Caco-2 (cell line): ENCODE measurements at regions not wholly inside any gene's neighbourhood (a gene's known extent, or its start where the extent isn't known, plus 50 kb on each side); places are given as distances from the start of the nearest gene placed in this dataset.

ENCODE experiments used
- BruUV-seq: library from RNA; stranded (reverse); fragments of 400-500 nt; replicated peaks from 2 replicates; lab custom pipeline; 2021; lab: Mats Ljungman, UMichigan
- CTCF ChIA-PET: fragments of 300-600 bp; sonication (Branson Sonifier 250); formaldehyde crosslinking; loops from one replicate; lab custom pipeline; 2022; ENCODE audit warnings: antibody characterized with exemption; lab: Charles Lee
- POLR2A ChIA-PET: fragments of 300-600 bp; sonication (Branson Sonifier 250); formaldehyde crosslinking; loops from one replicate; lab custom pipeline; 2022; ENCODE audit warnings: antibody characterized with exemption; lab: Charles Lee
- DNase-seq, 2 experiments: peaks; one replicate each; pipeline versions ENCODE4 v3.0.0 to v3.0.0-alpha.2; 2020 to 2022
- H3K27me3 ChIP-seq: replicated peaks from 2 replicates; pipeline ENCODE4 v1.6.0; 2011; ENCODE audit warnings: low read length; ENCODE audit not compliant: control insufficient read depth, insufficient read depth
- H3K36me3 ChIP-seq: 2 replicates; pipeline ENCODE4 v1.5.1; 2011; ENCODE audit warnings: low read length; ENCODE audit not compliant: control insufficient read depth, insufficient read depth
- H3K4me1 ChIP-seq: fragments of 250-450 bp; sonication (Bioruptor Pico); 2 replicates; pipeline ENCODE4 v1.5.1; 2020; ENCODE audit warnings: mild to moderate bottlenecking
- H3K4me3 ChIP-seq: 2 replicates; pipeline ENCODE4 v1.5.1; 2011; ENCODE audit warnings: low read depth, mild to moderate bottlenecking, control low read depth, low read length
- H3K9me3 ChIP-seq: fragments of 250-450 bp; sonication (Bioruptor Pico); 2 replicates; pipeline ENCODE4 v1.5.1; 2020; ENCODE audit warnings: mild to moderate bottlenecking, moderate library complexity
- H3K27ac Mint-ChIP-seq: one replicate; pipeline ENCODE4 v1.8.0; 2022; ENCODE audit warnings: mixed read lengths; ENCODE audit not compliant: unreplicated experiment
- H3K27me3 Mint-ChIP-seq: one replicate; pipeline ENCODE4 v1.8.0; 2022; ENCODE audit warnings: mixed read lengths; ENCODE audit not compliant: insufficient read depth, unreplicated experiment
- H3K36me3 Mint-ChIP-seq: one replicate; pipeline ENCODE4 v1.8.0; 2022; ENCODE audit warnings: mild to moderate bottlenecking, mixed read lengths; ENCODE audit not compliant: insufficient read depth, unreplicated experiment
- H3K4me1 Mint-ChIP-seq: one replicate; pipeline ENCODE4 v1.8.0; 2022; ENCODE audit warnings: low read depth, mixed read lengths; ENCODE audit not compliant: unreplicated experiment
- H3K4me3 Mint-ChIP-seq: one replicate; pipeline ENCODE4 v1.8.0; 2022; ENCODE audit warnings: mild to moderate bottlenecking, moderate library complexity, mixed read lengths; ENCODE audit not compliant: unreplicated experiment
- H3K9me3 Mint-ChIP-seq: one replicate; pipeline ENCODE4 v1.8.0; 2022; ENCODE audit warnings: mixed read lengths; ENCODE audit not compliant: unreplicated experiment
- intact Hi-C: fragments of 100-400 bp; cut with micrococcal nuclease; formaldehyde crosslinking; loops from one replicate; pipeline ENCODE4 v1.10.0; 2022; ENCODE audit not compliant: unreplicated experiment
- TF ChIP-seq, protein P1 (sequence below), 2 experiments: fragments of 200-600 bp in 1 of 2; IDR thresholded peaks; 1 replicate in 1 of 2; 2 replicates in 1 of 2; pipeline versions ENCODE4 v1.5.1 to v1.8.0; 2011 to 2022; ENCODE audit warnings: antibody characterized with exemption in 1 of 2, control low read depth in 1 of 2, inconsistent platforms in 1 of 2, low read depth in 1 of 2, low read length in 1 of 2, mild to moderate bottlenecking in 1 of 2, moderate library complexity in 1 of 2; ENCODE audit not compliant: insufficient read depth in 1 of 2, severe bottlenecking in 1 of 2, unreplicated experiment in 1 of 2

DNA sequence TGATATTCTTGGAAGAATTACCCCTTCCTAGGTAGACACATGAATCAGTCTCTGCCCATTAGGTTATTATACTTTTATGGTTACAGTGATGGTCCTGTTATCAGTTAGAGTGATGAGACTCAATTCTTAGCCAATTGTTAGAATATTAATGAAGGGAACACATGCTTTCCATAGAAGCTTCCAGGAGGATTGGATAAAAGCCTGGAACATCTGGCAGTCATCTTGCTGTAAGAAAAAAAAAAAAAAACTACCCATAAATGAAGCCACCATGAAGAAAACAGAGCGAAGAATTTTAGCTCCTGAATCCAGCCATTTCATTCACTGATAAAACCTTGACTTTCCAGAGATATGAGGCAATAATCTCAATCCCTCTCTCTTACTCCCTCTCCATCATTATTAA lies 262.5 kb upstream of the GRIN3A start:
- POLR2A ChIA-PET: no interaction called here
- no peaks in the 10 kb centered on the region for H3K9me3 ChIP-seq
- H3K4me1 Mint-ChIP-seq: no peaks in the 10 kb centered on the region
- H3K4me3 ChIP-seq: no peak overlapping the region
- H3K27me3 Mint-ChIP-seq: no peaks in the 10 kb centered on the region
- H3K4me1 ChIP-seq: no peaks in the 10 kb centered on the region
- no peaks in the 10 kb centered on the region for H3K36me3 Mint-ChIP-seq
- no peaks in the 10 kb centered on the region for H3K9me3 Mint-ChIP-seq
- DNase-seq: no peak
- TF ChIP-seq, protein P1, sequence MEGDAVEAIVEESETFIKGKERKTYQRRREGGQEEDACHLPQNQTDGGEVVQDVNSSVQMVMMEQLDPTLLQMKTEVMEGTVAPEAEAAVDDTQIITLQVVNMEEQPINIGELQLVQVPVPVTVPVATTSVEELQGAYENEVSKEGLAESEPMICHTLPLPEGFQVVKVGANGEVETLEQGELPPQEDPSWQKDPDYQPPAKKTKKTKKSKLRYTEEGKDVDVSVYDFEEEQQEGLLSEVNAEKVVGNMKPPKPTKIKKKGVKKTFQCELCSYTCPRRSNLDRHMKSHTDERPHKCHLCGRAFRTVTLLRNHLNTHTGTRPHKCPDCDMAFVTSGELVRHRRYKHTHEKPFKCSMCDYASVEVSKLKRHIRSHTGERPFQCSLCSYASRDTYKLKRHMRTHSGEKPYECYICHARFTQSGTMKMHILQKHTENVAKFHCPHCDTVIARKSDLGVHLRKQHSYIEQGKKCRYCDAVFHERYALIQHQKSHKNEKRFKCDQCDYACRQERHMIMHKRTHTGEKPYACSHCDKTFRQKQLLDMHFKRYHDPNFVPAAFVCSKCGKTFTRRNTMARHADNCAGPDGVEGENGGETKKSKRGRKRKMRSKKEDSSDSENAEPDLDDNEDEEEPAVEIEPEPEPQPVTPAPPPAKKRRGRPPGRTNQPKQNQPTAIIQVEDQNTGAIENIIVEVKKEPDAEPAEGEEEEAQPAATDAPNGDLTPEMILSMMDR (IDR thresholded peaks at IDR 0.05; ENCODE audit: insufficient read depth in 1 of 2, low read depth in 1 of 2, low read length in 1 of 2, severe bottlenecking in 1 of 2, unreplicated experiment in 1 of 2): no peak
- H3K4me3 Mint-ChIP-seq: no peak overlapping the region
- intact Hi-C loops: no loop called here
- H3K27me3 ChIP-seq: no peaks in the 10 kb centered on the region
- no TSS peak for BruUV-seq
- CTCF ChIA-PET: no interaction called here
- no peak overlapping the region for H3K27ac Mint-ChIP-seq
- H3K36me3 ChIP-seq: no peaks in the 10 kb centered on the region

DNA sequence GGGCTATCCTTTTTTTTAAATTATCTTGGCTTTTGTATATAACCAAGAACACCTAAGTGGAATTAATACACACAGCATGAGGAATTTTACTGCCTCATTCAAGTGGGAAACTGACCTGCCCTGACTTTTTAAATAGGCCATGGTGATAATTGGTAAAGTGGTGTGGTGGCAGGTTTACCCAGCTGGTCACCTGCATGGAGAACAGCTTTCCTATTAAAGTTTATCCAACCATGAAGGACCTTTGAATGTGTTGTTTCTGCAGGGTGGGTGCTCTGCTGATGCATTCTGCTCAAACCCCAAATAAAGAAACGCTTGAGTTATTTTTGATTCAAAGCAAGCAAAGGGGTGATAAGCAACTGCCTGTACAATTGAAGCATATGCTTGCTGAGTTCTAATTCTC lies 261.0 kb upstream of the GRIN3A start:
- no peaks in the 10 kb centered on the region for H3K4me1 ChIP-seq
- no peak overlapping the region for H3K27ac Mint-ChIP-seq
- intact Hi-C loops: no loop called here
- H3K4me1 Mint-ChIP-seq: no peaks in the 10 kb centered on the region
- no peaks in the 10 kb centered on the region for H3K27me3 Mint-ChIP-seq
- no peaks in the 10 kb centered on the region for H3K36me3 ChIP-seq
- no peaks in the 10 kb centered on the region for H3K9me3 ChIP-seq
- no peak for DNase-seq
- H3K27me3 ChIP-seq: no peaks in the 10 kb centered on the region
- H3K4me3 ChIP-seq: no peak overlapping the region
- H3K4me3 Mint-ChIP-seq: no peak overlapping the region
- H3K36me3 Mint-ChIP-seq: no peaks in the 10 kb centered on the region
- CTCF ChIA-PET: no interaction called here
- POLR2A ChIA-PET: no interaction called here
- no peaks in the 10 kb centered on the region for H3K9me3 Mint-ChIP-seq
- TF ChIP-seq, protein P1 (IDR thresholded peaks at IDR 0.05; ENCODE audit: insufficient read depth in 1 of 2, low read depth in 1 of 2, low read length in 1 of 2, severe bottlenecking in 1 of 2, unreplicated experiment in 1 of 2): no peak
- no TSS peak for BruUV-seq

DNA sequence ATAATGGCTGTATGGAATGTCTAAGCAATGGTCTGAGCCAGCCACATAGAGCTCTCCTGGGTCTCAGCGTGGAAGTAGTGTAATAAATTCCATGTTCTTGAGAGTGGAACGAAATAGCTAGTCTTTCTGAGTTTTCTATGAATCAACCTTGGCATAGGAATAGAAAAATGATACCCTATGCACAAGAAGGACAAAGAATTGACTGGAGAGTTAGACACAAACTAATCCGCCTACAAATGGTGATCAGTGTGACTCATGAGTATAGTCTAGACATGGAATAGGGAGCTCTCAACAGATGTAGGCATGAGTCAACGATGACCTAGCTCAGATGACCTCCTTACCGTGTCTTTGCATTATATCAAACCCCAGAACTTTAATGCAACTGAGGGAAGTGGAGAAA lies 256.8 kb upstream of the GRIN3A start:
- H3K27ac Mint-ChIP-seq: peak overlapping the region; percentile 27
- intact Hi-C loops: no loop called here
- no TSS peak for BruUV-seq
- H3K36me3 ChIP-seq: no peaks in the 10 kb centered on the region
- no peak for DNase-seq
- H3K4me3 ChIP-seq: no peak overlapping the region
- no peaks in the 10 kb centered on the region for H3K4me1 Mint-ChIP-seq
- no peaks in the 10 kb centered on the region for H3K36me3 Mint-ChIP-seq
- peaks cover 2% of the 10 kb centered on the region for H3K27me3 Mint-ChIP-seq
- no peaks in the 10 kb centered on the region for H3K27me3 ChIP-seq
- TF ChIP-seq, protein P1 (IDR thresholded peaks at IDR 0.05; ENCODE audit: insufficient read depth in 1 of 2, low read depth in 1 of 2, low read length in 1 of 2, severe bottlenecking in 1 of 2, unreplicated experiment in 1 of 2): no peak
- H3K9me3 ChIP-seq: no peaks in the 10 kb centered on the region
- no peak overlapping the region for H3K4me3 Mint-ChIP-seq
- POLR2A ChIA-PET: no interaction called here
- H3K4me1 ChIP-seq: no peaks in the 10 kb centered on the region
- H3K9me3 Mint-ChIP-seq: no peaks in the 10 kb centered on the region
- CTCF ChIA-PET: no interaction called here
